H9 (cell line): ENCODE measurements at regions not wholly inside any gene's neighbourhood (a gene's known extent, or its start where the extent isn't known, plus 50 kb on each side); places are given as distances from the start of the nearest gene placed in this dataset.

Experiments
- DNase-seq: peaks from one replicate; pipeline ENCODE4 v3.0.0-alpha.2; 2017
- H2AFZ ChIP-seq: one replicate; pipeline ENCODE4 v1.6.1; 2013; ENCODE audit warnings: mild to moderate bottlenecking, low read length, control low read depth, moderate library complexity
- H2AK5ac ChIP-seq: 2 replicates; pipeline ENCODE4 v1.6.1; 2013; ENCODE audit warnings: low read length, control low read depth, mixed read lengths; ENCODE audit not compliant: insufficient read length
- H2BK120ac ChIP-seq: one replicate; pipeline ENCODE4 v1.6.1; 2013; ENCODE audit warnings: low read depth, mild to moderate bottlenecking, low read length, control low read depth, inconsistent platforms; ENCODE audit not compliant: poor library complexity, severe bottlenecking
- H2BK12ac ChIP-seq: 2 replicates; pipeline ENCODE4 v1.6.1; 2013; ENCODE audit warnings: low read length, control low read depth, mixed read lengths, low read depth; ENCODE audit not compliant: insufficient read length
- H2BK15ac ChIP-seq: 2 replicates; pipeline ENCODE4 v1.6.1; 2013; ENCODE audit warnings: low read depth, low read length, control low read depth
- H2BK20ac ChIP-seq: one replicate; pipeline ENCODE4 v1.6.1; 2013; ENCODE audit warnings: low read depth, mild to moderate bottlenecking, low read length, control low read depth, inconsistent platforms; ENCODE audit not compliant: poor library complexity, severe bottlenecking
- H2BK5ac ChIP-seq: 2 replicates; pipeline ENCODE4 v1.6.1; 2013; ENCODE audit warnings: low read length, control low read depth, mixed read lengths; ENCODE audit not compliant: insufficient read length
- H3K14ac ChIP-seq: 2 replicates; pipeline ENCODE4 v1.6.1; 2013; ENCODE audit warnings: low read length, control low read depth; ENCODE audit not compliant: insufficient read depth
- H3K18ac ChIP-seq: 2 replicates; pipeline ENCODE4 v1.6.1; 2013; ENCODE audit warnings: low read depth, mild to moderate bottlenecking, mixed read lengths, low read length, control low read depth; ENCODE audit not compliant: insufficient read length
- H3K23ac ChIP-seq: 2 replicates; pipeline ENCODE4 v1.6.1; 2013; ENCODE audit warnings: low read length, control low read depth, mixed read lengths, low read depth; ENCODE audit not compliant: insufficient read length
- H3K23me2 ChIP-seq: 2 replicates; pipeline ENCODE4 v1.6.1; 2013; ENCODE audit warnings: low read depth, mild to moderate bottlenecking, mixed read lengths, low read length, control low read depth; ENCODE audit not compliant: insufficient read length, poor library complexity, severe bottlenecking
- H3K27ac ChIP-seq: 2 replicates; pipeline ENCODE4 v1.5.1; 2013; ENCODE audit warnings: low read length, control low read depth, mixed read lengths, low read depth; ENCODE audit not compliant: insufficient read length
- H3K27me3 ChIP-seq: 2 replicates; pipeline ENCODE4 v1.6.1; 2013; ENCODE audit warnings: low read length, control low read depth, inconsistent platforms; ENCODE audit not compliant: insufficient read depth
- H3K4ac ChIP-seq: 2 replicates; pipeline ENCODE4 v1.6.1; 2013; ENCODE audit warnings: low read depth, mild to moderate bottlenecking, control low read depth, inconsistent platforms, low read length, moderate library complexity
- H3K4me1 ChIP-seq: 2 replicates; pipeline ENCODE4 v1.6.1; 2013; ENCODE audit warnings: low read length, control low read depth, inconsistent platforms; ENCODE audit not compliant: insufficient read depth
- H3K4me2 ChIP-seq: 2 replicates; pipeline ENCODE4 v1.6.1; 2013; ENCODE audit warnings: low read length, control low read depth, mixed read lengths; ENCODE audit not compliant: insufficient read length, insufficient read depth
- H3K56ac ChIP-seq: 2 replicates; pipeline ENCODE4 v1.6.1; 2013; ENCODE audit warnings: low read depth, mild to moderate bottlenecking, mixed read lengths, low read length, control low read depth; ENCODE audit not compliant: insufficient read length
- H3K79me1 ChIP-seq: 2 replicates; pipeline ENCODE4 v1.6.1; 2013; ENCODE audit warnings: low read depth, mild to moderate bottlenecking, moderate library complexity, low read length, control low read depth, inconsistent platforms; ENCODE audit not compliant: insufficient read depth, poor library complexity, severe bottlenecking
- H3K79me2 ChIP-seq: 2 replicates; pipeline ENCODE4 v1.6.1; 2013; ENCODE audit warnings: low read length, control low read depth, inconsistent platforms; ENCODE audit not compliant: insufficient read depth
- H3K9ac ChIP-seq: 2 replicates; pipeline ENCODE4 v1.6.1; 2013; ENCODE audit warnings: low read length, control low read depth, mixed read lengths; ENCODE audit not compliant: insufficient read length; ENCODE audit errors: extremely low read depth
- H3K9me3 ChIP-seq: one replicate; pipeline ENCODE4 v1.6.1; 2013; ENCODE audit warnings: low read depth, low read length, inconsistent platforms; ENCODE audit not compliant: control insufficient read depth
- H3T11ph ChIP-seq: one replicate; pipeline ENCODE4 v1.6.1; 2013; ENCODE audit warnings: mild to moderate bottlenecking, low read length, control low read depth, inconsistent platforms
- H4K20me1 ChIP-seq: one replicate; pipeline ENCODE4 v1.6.1; 2013; ENCODE audit not compliant: control insufficient read depth, insufficient read length, insufficient read depth
- H4K5ac ChIP-seq: 2 replicates; pipeline ENCODE4 v1.6.1; 2013; ENCODE audit warnings: low read depth, mild to moderate bottlenecking, mixed read lengths, low read length, control low read depth; ENCODE audit not compliant: insufficient read length
- H4K8ac ChIP-seq: replicated peaks from 2 replicates; pipeline ENCODE4 v1.6.1; 2013; ENCODE audit warnings: low read length, control low read depth, mixed read lengths, low read depth; ENCODE audit not compliant: insufficient read length
- H4K91ac ChIP-seq: 2 replicates; pipeline ENCODE4 v1.6.1; 2013; ENCODE audit warnings: low read depth, mild to moderate bottlenecking, moderate library complexity, mixed read lengths, low read length, control low read depth; ENCODE audit not compliant: insufficient read length
- H3K27ac Mint-ChIP-seq, 3 experiments: 2 replicates in 2 of 3; 3 replicates in 1 of 3; pipeline ENCODE4 v1.8.0; 2020 to 2021; ENCODE audit warnings: mixed read lengths in 3 of 3, mild to moderate bottlenecking in 1 of 3, moderate library complexity in 1 of 3
- H3K27me3 Mint-ChIP-seq: 2 replicates; pipeline ENCODE4 v1.8.0; 2021; ENCODE audit warnings: low read depth, mild to moderate bottlenecking, moderate library complexity, mixed read lengths
- H3K36me3 Mint-ChIP-seq, 3 experiments: 2 replicates in 2 of 3; 3 replicates in 1 of 3; pipeline ENCODE4 v1.8.0; 2020 to 2021; ENCODE audit warnings: low read depth in 3 of 3, mixed read lengths in 3 of 3; ENCODE audit not compliant: insufficient read depth in 1 of 3
- H3K4me1 Mint-ChIP-seq, 2 experiments: 2 replicates each; pipeline ENCODE4 v1.8.0; 2020; ENCODE audit warnings: mixed read lengths in 2 of 2
- H3K4me3 Mint-ChIP-seq, 2 experiments: 2 replicates in 1 of 2; 3 replicates in 1 of 2; pipeline ENCODE4 v1.8.0; 2020 to 2021; ENCODE audit warnings: mild to moderate bottlenecking in 2 of 2, mixed read lengths in 2 of 2, moderate library complexity in 1 of 2
- H3K9me3 Mint-ChIP-seq, 2 experiments: 2 replicates in 1 of 2; 3 replicates in 1 of 2; pipeline ENCODE4 v1.8.0; 2020; ENCODE audit warnings: mild to moderate bottlenecking in 2 of 2, mixed read lengths in 2 of 2, moderate library complexity in 1 of 2
- TF ChIP-seq, protein P1 (sequence below): fragments of 200-600 bp; sonication (generic); conservative IDR thresholded peaks from 3 replicates; pipeline ENCODE4 v1.8.0; 2021; ENCODE audit warnings: antibody characterized with exemption, mild to moderate bottlenecking

DNA sequence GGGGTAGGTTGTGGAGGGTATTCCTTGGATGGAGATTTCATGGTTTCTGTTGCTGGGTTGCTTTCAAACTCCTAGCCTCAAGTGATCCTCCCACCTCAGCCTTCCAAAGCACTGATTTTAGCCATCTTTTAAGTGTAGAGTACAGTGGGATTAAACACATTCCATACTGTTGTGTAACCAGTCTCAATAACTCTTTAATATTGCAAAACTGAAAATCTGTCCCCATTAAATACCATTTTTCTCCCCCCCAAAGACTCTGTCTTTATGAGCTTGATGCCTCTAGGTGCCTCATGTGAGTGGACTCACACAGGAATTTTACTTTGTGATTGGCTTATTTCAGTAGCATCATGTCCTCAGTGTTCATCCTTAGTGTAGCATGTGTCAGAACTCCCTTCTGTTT, 74.7 kb upstream of the ATP10A start:
- H3K4me1 Mint-ChIP-seq = peaks cover 13 to 14% of the 10 kb centered on the region in 2 experiments
- peaks cover 9% of the 10 kb centered on the region for H3K27me3 Mint-ChIP-seq
- no peaks in the 10 kb centered on the region for H3K36me3 Mint-ChIP-seq
- TF ChIP-seq, protein P1, sequence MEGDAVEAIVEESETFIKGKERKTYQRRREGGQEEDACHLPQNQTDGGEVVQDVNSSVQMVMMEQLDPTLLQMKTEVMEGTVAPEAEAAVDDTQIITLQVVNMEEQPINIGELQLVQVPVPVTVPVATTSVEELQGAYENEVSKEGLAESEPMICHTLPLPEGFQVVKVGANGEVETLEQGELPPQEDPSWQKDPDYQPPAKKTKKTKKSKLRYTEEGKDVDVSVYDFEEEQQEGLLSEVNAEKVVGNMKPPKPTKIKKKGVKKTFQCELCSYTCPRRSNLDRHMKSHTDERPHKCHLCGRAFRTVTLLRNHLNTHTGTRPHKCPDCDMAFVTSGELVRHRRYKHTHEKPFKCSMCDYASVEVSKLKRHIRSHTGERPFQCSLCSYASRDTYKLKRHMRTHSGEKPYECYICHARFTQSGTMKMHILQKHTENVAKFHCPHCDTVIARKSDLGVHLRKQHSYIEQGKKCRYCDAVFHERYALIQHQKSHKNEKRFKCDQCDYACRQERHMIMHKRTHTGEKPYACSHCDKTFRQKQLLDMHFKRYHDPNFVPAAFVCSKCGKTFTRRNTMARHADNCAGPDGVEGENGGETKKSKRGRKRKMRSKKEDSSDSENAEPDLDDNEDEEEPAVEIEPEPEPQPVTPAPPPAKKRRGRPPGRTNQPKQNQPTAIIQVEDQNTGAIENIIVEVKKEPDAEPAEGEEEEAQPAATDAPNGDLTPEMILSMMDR = no peak
- H3T11ph ChIP-seq = no peak overlapping the region
- no peaks in the 10 kb centered on the region for H3K79me2 ChIP-seq
- H3K79me1 ChIP-seq = no peaks in the 10 kb centered on the region
- no peak overlapping the region for H2AK5ac ChIP-seq
- H2BK15ac ChIP-seq = no peak overlapping the region
- no peak overlapping the region for H2BK20ac ChIP-seq
- no peak overlapping the region for H3K4me2 ChIP-seq
- H4K20me1 ChIP-seq = no peaks in the 10 kb centered on the region
- no peak overlapping the region for H3K56ac ChIP-seq
- H4K5ac ChIP-seq = no peak overlapping the region
- H4K91ac ChIP-seq = no peak overlapping the region
- no peak overlapping the region; a peak in 1 of 7 replicates for H3K27ac Mint-ChIP-seq
- H3K4ac ChIP-seq = no peak overlapping the region
- H3K27ac ChIP-seq = no peak overlapping the region
- no peak overlapping the region for H4K8ac ChIP-seq
- no peak overlapping the region for H3K4me3 Mint-ChIP-seq
- no peaks in the 10 kb centered on the region for H3K9me3 ChIP-seq
- no peaks in the 10 kb centered on the region for H3K27me3 ChIP-seq
- no peaks in the 10 kb centered on the region for H3K9me3 Mint-ChIP-seq
- H3K23ac ChIP-seq = no peak overlapping the region
- H3K14ac ChIP-seq = no peak overlapping the region
- no peak for DNase-seq
- peaks cover 5% of the 10 kb centered on the region for H3K23me2 ChIP-seq
- no peak overlapping the region for H3K18ac ChIP-seq
- no peak overlapping the region for H2AFZ ChIP-seq
- no peak overlapping the region for H2BK120ac ChIP-seq
- no peak overlapping the region for H2BK12ac ChIP-seq
- H3K4me1 ChIP-seq = peaks cover 5% of the 10 kb centered on the region; the same call in 1 of the 2 replicates
- no peak overlapping the region for H2BK5ac ChIP-seq
- no peak overlapping the region for H3K9ac ChIP-seq
